Activated T-cell treated with anti-CD3 and anti-CD28 coated beads, Interleukin-2, amount 50 U/mL, for 24 hours (primary cell): ENCODE measurements at regions not wholly inside any gene's neighbourhood (a gene's known extent, or its start where the extent isn't known, plus 50 kb on each side); places are given as distances from the start of the nearest gene placed in this dataset.
"Not testable (repeated sequence)": the region's sequence is repeated elsewhere in the genome, so short reads cannot be mapped to it uniquely, and the experiment has no call there.

Experiments
- DNase-seq: peaks from one replicate; pipeline ENCODE4 v3.0.0-alpha.2; 2020
- H3K27ac Mint-ChIP-seq: 2 replicates; pipeline ENCODE4 v1.8.0; 2020; ENCODE audit warnings: mild to moderate bottlenecking, mixed read lengths
- H3K27me3 Mint-ChIP-seq: 2 replicates; pipeline ENCODE4 v1.8.0; 2020; ENCODE audit warnings: mixed read lengths
- H3K36me3 Mint-ChIP-seq: 2 replicates; pipeline ENCODE4 v1.8.0; 2020; ENCODE audit warnings: low read depth, mixed read lengths
- H3K4me1 Mint-ChIP-seq: 2 replicates; pipeline ENCODE4 v1.8.0; 2020; ENCODE audit warnings: low read depth, mixed read lengths
- H3K4me3 Mint-ChIP-seq: 2 replicates; pipeline ENCODE4 v1.8.0; 2020; ENCODE audit warnings: mild to moderate bottlenecking, moderate library complexity, mixed read lengths
- H3K9me3 Mint-ChIP-seq: 2 replicates; pipeline ENCODE4 v1.8.0; 2020; ENCODE audit warnings: mixed read lengths

- Mint-ChIP-seq H3K27me3 (no peaks in the 10 kb centered on the region), H3K4me3 (no peak overlapping the region), H3K27ac (no peak overlapping the region), H3K9me3 (peaks cover 5% of the 10 kb centered on the region), H3K36me3 (no peaks in the 10 kb centered on the region), H3K4me1 (no peaks in the 10 kb centered on the region)
- no peak for DNase-seq
These were observed 1145.7 kb downstream of the EPHA7 start for GRCh38 chr6:92273694-92274093.

- no peaks in the 10 kb centered on the region for H3K27me3 Mint-ChIP-seq
- no peaks in the 10 kb centered on the region for H3K4me1 Mint-ChIP-seq
These were observed 1148.3 kb downstream of the EPHA7 start for GRCh38 chr6:92271091-92271490.

GRCh38 chr6:92270365-92270764, 1149.0 kb downstream of the EPHA7 start:
- Mint-ChIP-seq H3K4me3 (no peak overlapping the region), H3K27me3 (no peaks in the 10 kb centered on the region), H3K36me3 (no peaks in the 10 kb centered on the region), H3K4me1 (no peaks in the 10 kb centered on the region), H3K27ac (no peak overlapping the region), H3K9me3 (peaks cover 12% of the 10 kb centered on the region)
- DNase-seq = no peak

More at GRCh38 chr6:92271091-92271490, 1148.3 kb downstream of the EPHA7 start:
- H3K36me3 Mint-ChIP-seq = no peaks in the 10 kb centered on the region
- no peak overlapping the region for H3K4me3 Mint-ChIP-seq
- DNase-seq = no peak
- H3K9me3 Mint-ChIP-seq = peaks cover 10% of the 10 kb centered on the region
- H3K27ac Mint-ChIP-seq = no peak overlapping the region

- Mint-ChIP-seq H3K27me3 (no peaks in the 10 kb centered on the region), H3K4me1 (no peaks in the 10 kb centered on the region), H3K36me3 (no peaks in the 10 kb centered on the region)
These were observed 1152.0 kb downstream of the EPHA7 start for GRCh38 chr6:92267335-92267734.

GRCh38 chr6:92263864-92264263, 1155.5 kb downstream of the EPHA7 start:
- no peaks in the 10 kb centered on the region for H3K36me3 Mint-ChIP-seq
- no peaks in the 10 kb centered on the region for H3K27me3 Mint-ChIP-seq
- H3K4me3 Mint-ChIP-seq = no peak overlapping the region
- H3K9me3 Mint-ChIP-seq = peaks cover 13% of the 10 kb centered on the region
- H3K27ac Mint-ChIP-seq = no peak overlapping the region
- no peaks in the 10 kb centered on the region for H3K4me1 Mint-ChIP-seq
- no peak for DNase-seq

More at GRCh38 chr6:92267335-92267734, 1152.0 kb downstream of the EPHA7 start:
- Mint-ChIP-seq H3K9me3 (peaks cover 16% of the 10 kb centered on the region), H3K4me3 (no peak overlapping the region), H3K27ac (no peak overlapping the region)
- no peak for DNase-seq

- Mint-ChIP-seq H3K9me3 (peaks cover 6% of the 10 kb centered on the region), H3K4me3 (no peak overlapping the region), H3K4me1 (no peaks in the 10 kb centered on the region), H3K36me3 (no peaks in the 10 kb centered on the region), H3K27me3 (no peaks in the 10 kb centered on the region), H3K27ac (no peak overlapping the region)
- DNase-seq = no peak
These were observed 1160.2 kb downstream of the EPHA7 start for GRCh38 chr6:92259171-92259570.

- Mint-ChIP-seq H3K36me3 (no peaks in the 10 kb centered on the region), H3K27ac (no peak overlapping the region), H3K9me3 (peaks cover 11% of the 10 kb centered on the region), H3K27me3 (no peaks in the 10 kb centered on the region), H3K4me3 (no peak overlapping the region), H3K4me1 (no peaks in the 10 kb centered on the region)
- DNase-seq = no peak
These were observed 1176.0 kb downstream of the EPHA7 start for GRCh38 chr6:92243315-92243714.

GRCh38 chr6:92231171-92231701, 1188.1 kb downstream of the EPHA7 start:
- Mint-ChIP-seq H3K36me3 (no peaks in the 10 kb centered on the region), H3K27ac (no peak overlapping the region), H3K4me3 (no peak overlapping the region), H3K27me3 (no peaks in the 10 kb centered on the region), H3K9me3 (peaks cover 18% of the 10 kb centered on the region), H3K4me1 (no peaks in the 10 kb centered on the region)
- DNase-seq = no peak

- H3K36me3 Mint-ChIP-seq, H3K27me3 Mint-ChIP-seq, H3K4me1 Mint-ChIP-seq, H3K4me3 Mint-ChIP-seq, DNase-seq, H3K27ac Mint-ChIP-seq: not testable (repeated sequence)
- peaks cover 10% of the 10 kb centered on the region for H3K9me3 Mint-ChIP-seq
These were observed 1199.4 kb downstream of the EPHA7 start for GRCh38 chr6:92219987-92220386.

GRCh38 chr6:92216717-92217116, 1202.6 kb downstream of the EPHA7 start:
- Mint-ChIP-seq H3K36me3 (no peaks in the 10 kb centered on the region), H3K4me3 (no peak overlapping the region), H3K4me1 (no peaks in the 10 kb centered on the region), H3K27ac (no peak overlapping the region), H3K27me3 (no peaks in the 10 kb centered on the region), H3K9me3 (peaks cover 14% of the 10 kb centered on the region)
- DNase-seq = no peak

- H3K4me3 Mint-ChIP-seq = no peak overlapping the region
- H3K9me3 Mint-ChIP-seq = peaks cover 15% of the 10 kb centered on the region
- H3K27ac Mint-ChIP-seq = no peak overlapping the region
- no peaks in the 10 kb centered on the region for H3K36me3 Mint-ChIP-seq
- H3K4me1 Mint-ChIP-seq = no peaks in the 10 kb centered on the region
- DNase-seq = no peak
- no peaks in the 10 kb centered on the region for H3K27me3 Mint-ChIP-seq
These were observed 1217.7 kb downstream of the EPHA7 start for GRCh38 chr6:92201618-92202017.

GRCh38 chr6:92196325-92196724, 1223.0 kb downstream of the EPHA7 start:
- no peaks in the 10 kb centered on the region for H3K4me1 Mint-ChIP-seq
- H3K36me3 Mint-ChIP-seq = no peaks in the 10 kb centered on the region
- no peak for DNase-seq
- no peak overlapping the region for H3K27ac Mint-ChIP-seq
- no peak overlapping the region for H3K4me3 Mint-ChIP-seq
- H3K9me3 Mint-ChIP-seq = peaks cover 14% of the 10 kb centered on the region
- H3K27me3 Mint-ChIP-seq = no peaks in the 10 kb centered on the region

GRCh38 chr6:92195796-92196195, 1223.6 kb downstream of the EPHA7 start:
- no peaks in the 10 kb centered on the region for H3K36me3 Mint-ChIP-seq
- no peak overlapping the region for H3K4me3 Mint-ChIP-seq
- no peaks in the 10 kb centered on the region for H3K4me1 Mint-ChIP-seq
- H3K9me3 Mint-ChIP-seq = peaks cover 12% of the 10 kb centered on the region
- H3K27ac Mint-ChIP-seq = no peak overlapping the region
- no peak for DNase-seq
- no peaks in the 10 kb centered on the region for H3K27me3 Mint-ChIP-seq

GRCh38 chr6:92188016-92188415, 1231.3 kb downstream of the EPHA7 start:
- Mint-ChIP-seq H3K36me3 (no peaks in the 10 kb centered on the region), H3K4me3 (no peak overlapping the region), H3K4me1 (no peaks in the 10 kb centered on the region), H3K27me3 (no peaks in the 10 kb centered on the region), H3K9me3 (peaks cover 2% of the 10 kb centered on the region), H3K27ac (no peak overlapping the region)
- DNase-seq = no peak

- no peak overlapping the region for H3K27ac Mint-ChIP-seq
These were observed 1234.4 kb downstream of the EPHA7 start for GRCh38 chr6:92184933-92185332.

GRCh38 chr6:92181347-92181746, 1238.0 kb downstream of the EPHA7 start:
- DNase-seq = no peak
- Mint-ChIP-seq H3K36me3 (no peaks in the 10 kb centered on the region), H3K9me3 (peaks cover 2% of the 10 kb centered on the region), H3K27me3 (no peaks in the 10 kb centered on the region), H3K27ac (no peak overlapping the region), H3K4me3 (no peak overlapping the region), H3K4me1 (no peaks in the 10 kb centered on the region)

More at GRCh38 chr6:92184933-92185332, 1234.4 kb downstream of the EPHA7 start:
- DNase-seq = no peak
- no peaks in the 10 kb centered on the region for H3K4me1 Mint-ChIP-seq
- H3K36me3 Mint-ChIP-seq = no peaks in the 10 kb centered on the region
- no peaks in the 10 kb centered on the region for H3K27me3 Mint-ChIP-seq
- peaks cover 2% of the 10 kb centered on the region for H3K9me3 Mint-ChIP-seq
- H3K4me3 Mint-ChIP-seq = no peak overlapping the region
